Endothelial cell of umbilical vein (primary cell): ENCODE measurements at regions not wholly inside any gene's neighbourhood (a gene's known extent, or its start where the extent isn't known, plus 50 kb on each side); places are given as distances from the start of the nearest gene placed in this dataset.

Experiments used
- BruUV-seq: library from RNA; stranded (reverse); fragments of 400-500 nt; replicated peaks from 2 replicates; lab custom pipeline; 2021; lab: Mats Ljungman, UMichigan
- CTCF ChIA-PET: fragments of 300-600, 350-600 bp; sonication (Branson Sonifier 250); formaldehyde crosslinking; loops from one replicate; lab custom pipeline; 2021; ENCODE audit warnings: antibody characterized with exemption, inconsistent platforms; lab: Charles Lee
- POLR2A ChIA-PET: fragments of 300-600, 350-600 bp; sonication (Branson Sonifier 250); formaldehyde crosslinking; loops from one replicate; lab custom pipeline; 2021; ENCODE audit warnings: antibody characterized with exemption, inconsistent platforms; lab: Charles Lee
- DNase-seq: peaks from one replicate; pipeline ENCODE4 v3.0.0-alpha.2; 2011; ENCODE audit warnings: low read depth, low spot score
- FAIRE-seq: peaks from 2 replicates; lab custom pipeline; 2011; peaks lifted over from hg19 to GRCh38; lab: Jason Lieb, UNC
- H2AFZ ChIP-seq: 2 replicates; pipeline ENCODE4 v1.6.0; 2012; ENCODE audit warnings: low read depth, low read length, control low read depth, inconsistent platforms
- H3K27ac ChIP-seq: 2 replicates; pipeline ENCODE4 v1.5.1; 2011; ENCODE audit warnings: low read depth, mild to moderate bottlenecking, control low read depth, low read length, moderate library complexity; ENCODE audit not compliant: insufficient read depth
- H3K27me3 ChIP-seq, 2 experiments: 2 replicates each; pipeline versions ENCODE4 v1.6.0 to v1.6.1; 2011; ENCODE audit warnings: low read length in 2 of 2, mixed read lengths in 1 of 2; ENCODE audit not compliant: control insufficient read depth in 2 of 2, insufficient read depth in 2 of 2
- H3K36me3 ChIP-seq, 2 experiments: 2 replicates in 1 of 2; 3 replicates in 1 of 2; pipeline ENCODE4 v1.5.1; 2011; ENCODE audit warnings: low read length in 2 of 2, mild to moderate bottlenecking in 1 of 2, moderate library complexity in 1 of 2; ENCODE audit not compliant: control insufficient read depth in 2 of 2, insufficient read depth in 2 of 2; ENCODE audit errors: extremely low read depth in 1 of 2
- H3K4me1 ChIP-seq: 3 replicates; pipeline ENCODE4 v1.5.1; 2011; ENCODE audit warnings: mild to moderate bottlenecking, low read length; ENCODE audit not compliant: control insufficient read depth, insufficient read depth; ENCODE audit errors: extremely low read depth
- H3K4me2 ChIP-seq: 2 replicates; pipeline ENCODE4 v1.6.1; 2011; ENCODE audit warnings: low read length, control low read depth, mixed read lengths; ENCODE audit not compliant: insufficient read depth
- H3K4me3 ChIP-seq, 3 experiments: fragments of 200-600 bp in 1 of 3; sonication (generic), shearing (Covaris generic) in 1 of 3; replicated peaks in 1 of 3; 2 replicates each; pipeline ENCODE4 v1.5.1; 2011 to 2016; ENCODE audit warnings: control low read depth in 3 of 3, low read length in 3 of 3, mild to moderate bottlenecking in 2 of 3, inconsistent platforms in 1 of 3, low read depth in 1 of 3, moderate library complexity in 1 of 3; ENCODE audit not compliant: insufficient read depth in 1 of 3
- H3K79me2 ChIP-seq: 2 replicates; pipeline ENCODE4 v1.6.0; 2012; ENCODE audit warnings: low read length, inconsistent platforms; ENCODE audit not compliant: control insufficient read depth, insufficient read depth
- H3K9ac ChIP-seq: replicated peaks from 2 replicates; pipeline ENCODE3; 2011; ENCODE audit warnings: low read length, control low read depth; ENCODE audit not compliant: insufficient read depth; ENCODE audit errors: extremely low read depth
- H3K9me1 ChIP-seq: replicated peaks from 3 replicates; pipeline ENCODE4 v1.6.0; 2011; ENCODE audit warnings: mild to moderate bottlenecking, low read length; ENCODE audit not compliant: control insufficient read depth, insufficient read depth; ENCODE audit errors: extremely low read depth
- H3K9me3 ChIP-seq: replicated peaks from 2 replicates; pipeline ENCODE4 v1.5.1; 2012; ENCODE audit warnings: low read length, inconsistent platforms; ENCODE audit not compliant: control insufficient read depth, insufficient read depth
- H4K20me1 ChIP-seq: replicated peaks from 2 replicates; pipeline ENCODE3; 2011; ENCODE audit warnings: mild to moderate bottlenecking, low read length; ENCODE audit not compliant: control insufficient read depth, insufficient read depth; ENCODE audit errors: extremely low read depth
- CTCF ChIP-seq, 2 donors: IDR thresholded peaks; 1 replicate in 1 of 2; 2 replicates in 1 of 2; pipeline ENCODE4 v1.5.1; 2011; ENCODE audit warnings: low read length in 2 of 2, mild to moderate bottlenecking in 2 of 2, moderate library complexity in 2 of 2, control low read depth in 1 of 2, inconsistent platforms in 1 of 2, low read depth in 1 of 2; ENCODE audit not compliant: insufficient read depth in 1 of 2; ENCODE audit errors: extremely low read depth in 1 of 2
- EZH2 ChIP-seq: IDR thresholded peaks from 2 replicates; pipeline ENCODE4 v1.6.1; 2012; ENCODE audit warnings: borderline replicate concordance, low read depth, mild to moderate bottlenecking, moderate library complexity, low read length, inconsistent platforms; ENCODE audit not compliant: severe bottlenecking
- FOS ChIP-seq: IDR thresholded peaks from 2 replicates; pipeline ENCODE4 v1.6.1; 2011; ENCODE audit warnings: mild to moderate bottlenecking, low read length, moderate library complexity, borderline replicate concordance; ENCODE audit not compliant: insufficient read depth
- GATA2 ChIP-seq: IDR thresholded peaks from 2 replicates; pipeline ENCODE4 v1.7.0; 2011; ENCODE audit warnings: low read depth, mild to moderate bottlenecking, moderate library complexity, mixed read lengths, low read length; ENCODE audit not compliant: insufficient read length, insufficient read depth
- JUN ChIP-seq: IDR thresholded peaks from 2 replicates; pipeline ENCODE4 v1.6.1; 2011; ENCODE audit warnings: borderline replicate concordance, low read depth; ENCODE audit not compliant: insufficient read length, insufficient read depth
- MYC ChIP-seq: IDR thresholded peaks from one replicate; pipeline ENCODE4 v1.6.1; 2011; ENCODE audit warnings: mild to moderate bottlenecking, low read depth, low read length
- POLR2A ChIP-seq: IDR thresholded peaks from 2 replicates; pipeline ENCODE4 v1.6.1; 2012; ENCODE audit warnings: low read depth, mild to moderate bottlenecking, control low read depth, low read length
- POLR2AphosphoS5 ChIP-seq: IDR thresholded peaks from 2 replicates; pipeline ENCODE4 v1.6.1; 2012; ENCODE audit warnings: low read depth, mild to moderate bottlenecking, control low read depth, low read length, moderate library complexity; ENCODE audit not compliant: insufficient read depth
- dilution Hi-C: fragments of 300-500 bp; cut with MboI; formaldehyde crosslinking; loops from one replicate; pipeline ENCODE4 v1.15.0; 2019; ENCODE audit warnings: low sequenced_read_pairs; ENCODE audit not compliant: extremely low pct_ligation_motif_present
- intact Hi-C: fragments of 100-400 bp; cut with micrococcal nuclease; formaldehyde crosslinking; loops from one replicate; pipeline ENCODE4 v1.10.0; 2022
- TF ChIP-seq, protein P1 (sequence below): IDR thresholded peaks from 2 replicates; pipeline ENCODE4 v1.6.1; 2011; ENCODE audit not compliant: insufficient read depth, insufficient read length

GRCh38 chr7:97480772-97481390 lies 251.0 kb upstream of the TAC1 start:
- DNase-seq = no peak
- Histone ChIP-seq H3K4me3 (no peak overlapping the region), H3K9me3 (peaks cover 5% of the 10 kb centered on the region), H2AFZ (no peak overlapping the region), H3K9ac (no peak overlapping the region), H4K20me1 (no peaks in the 10 kb centered on the region), H3K4me2 (no peak overlapping the region), H3K4me1 (no peaks in the 10 kb centered on the region), H3K27ac (no peak overlapping the region), H3K27me3 (no peaks in the 10 kb centered on the region), H3K9me1 (no peaks in the 10 kb centered on the region), H3K79me2 (no peaks in the 10 kb centered on the region), H3K36me3 (no peaks in the 10 kb centered on the region)
- CTCF ChIA-PET = no interaction called here
- TF ChIP-seq POLR2AphosphoS5 (no peak), MYC (no peak), EZH2 (no peak), CTCF (IDR thresholded peaks at IDR 0.05; ENCODE audit: extremely low read depth in 1 of 2, insufficient read depth in 1 of 2, low read depth in 1 of 2, low read length in 2 of 2) (no peak), GATA2 (no peak), JUN (no peak), POLR2A (no peak), FOS (no peak)
- TF ChIP-seq, protein P1, sequence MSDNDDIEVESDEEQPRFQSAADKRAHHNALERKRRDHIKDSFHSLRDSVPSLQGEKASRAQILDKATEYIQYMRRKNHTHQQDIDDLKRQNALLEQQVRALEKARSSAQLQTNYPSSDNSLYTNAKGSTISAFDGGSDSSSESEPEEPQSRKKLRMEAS = no peak
- no TSS peak for BruUV-seq
- intact Hi-C loops = no loop called here
- no peak for FAIRE-seq
- dilution Hi-C loops = no loop called here
- POLR2A ChIA-PET = no interaction called here
